ENCODE measurements at regions not wholly inside any gene's neighbourhood (a gene's known extent, or its start where the extent isn't known, plus 50 kb on each side); places are given as distances from the start of the nearest gene placed in this dataset.

- no peak for DNase-seq (ENCODE audit: low read depth in 3 of 3, low spot score in 2 of 3)
Measured at GRCh38 chrX:46447384-46447783, 97.8 kb downstream of the ZNF674 start.

GRCh38 chrX:46446727-46447378 lies 98.4 kb downstream of the ZNF674 start:
- DNase-seq (ENCODE audit: low read depth in 3 of 3, low spot score in 2 of 3), result peak; percentile 29 to 71 (median 56)

- no peak for DNase-seq (ENCODE audit: low read depth in 3 of 3, low spot score in 2 of 3)
Measured at GRCh38 chrX:46444011-46444410, 101.2 kb downstream of the ZNF674 start.

- no peak for DNase-seq (ENCODE audit: low read depth in 3 of 3, low spot score in 2 of 3)
Measured at GRCh38 chrX:46436744-46437143, 108.5 kb downstream of the ZNF674 start.

- no peak for DNase-seq (ENCODE audit: low read depth in 3 of 3, low spot score in 2 of 3)
Measured at GRCh38 chrX:46433892-46434291, 111.3 kb downstream of the ZNF674 start.

- peak; percentile 29 to 43 (median 37) for DNase-seq (ENCODE audit: low read depth in 3 of 3, low spot score in 2 of 3)
Measured at GRCh38 chrX:46408553-46409407, 136.4 kb downstream of the ZNF674 start.

GRCh38 chrX:46407753-46408130 lies 137.5 kb downstream of the ZNF674 start:
- DNase-seq (ENCODE audit: low read depth in 3 of 3, low spot score in 2 of 3), result no peak

- DNase-seq (ENCODE audit: low read depth in 3 of 3, low spot score in 2 of 3), result no peak
Measured at GRCh38 chrX:46407036-46407752, 138.0 kb downstream of the ZNF674 start.

- DNase-seq (ENCODE audit: low read depth in 3 of 3, low spot score in 2 of 3), result peak in 2 of 3 donors; percentile 23 to 39
Measured at GRCh38 chrX:46404774-46405173, 140.4 kb downstream of the ZNF674 start.

- DNase-seq (ENCODE audit: low read depth in 3 of 3, low spot score in 2 of 3), result no peak
Measured at GRCh38 chrX:46400530-46401443, 144.4 kb downstream of the ZNF674 start.

GRCh38 chrX:46398874-46399273 lies 146.3 kb downstream of the ZNF674 start:
- DNase-seq (ENCODE audit: low read depth in 3 of 3, low spot score in 2 of 3), result no peak

- DNase-seq (ENCODE audit: low read depth in 3 of 3, low spot score in 2 of 3), result no peak
Measured at GRCh38 chrX:46398126-46398525, 147.1 kb downstream of the ZNF674 start.

GRCh38 chrX:46386511-46386910 lies 158.7 kb downstream of the ZNF674 start:
- DNase-seq (ENCODE audit: low read depth in 3 of 3, low spot score in 2 of 3), result no peak

GRCh38 chrX:46383006-46383405 lies 162.2 kb downstream of the ZNF674 start:
- DNase-seq (ENCODE audit: low read depth in 3 of 3, low spot score in 2 of 3), result no peak

- DNase-seq (ENCODE audit: low read depth in 3 of 3, low spot score in 2 of 3), result no peak
Measured at GRCh38 chrX:46382595-46382994, 162.6 kb downstream of the ZNF674 start.

- no peak for DNase-seq (ENCODE audit: low read depth in 3 of 3, low spot score in 2 of 3)
Measured at GRCh38 chrX:46381630-46382029, 163.6 kb downstream of the ZNF674 start.

- DNase-seq (ENCODE audit: low read depth in 3 of 3, low spot score in 2 of 3), result no peak
Measured at GRCh38 chrX:46380148-46380752, 165.0 kb downstream of the ZNF674 start.

GRCh38 chrX:46376246-46376885 lies 168.9 kb downstream of the ZNF674 start:
- DNase-seq (ENCODE audit: low read depth in 3 of 3, low spot score in 2 of 3), result peak in 2 of 3 donors; percentile 9 to 12

- no peak for DNase-seq (ENCODE audit: low read depth in 3 of 3, low spot score in 2 of 3)
Measured at GRCh38 chrX:46375831-46376230, 169.4 kb downstream of the ZNF674 start.

GRCh38 chrX:46374371-46374770 lies 170.8 kb downstream of the ZNF674 start:
- DNase-seq (ENCODE audit: low read depth in 3 of 3, low spot score in 2 of 3), result no peak

Data from right renal cortex interstitium (tissue), 3 donors.